GM12891 (cell line): ENCODE measurements at regions not wholly inside any gene's neighbourhood (a gene's known extent, or its start where the extent isn't known, plus 50 kb on each side); places are given as distances from the start of the nearest gene placed in this dataset.

Experiments
- POLR2A ChIP-seq: IDR thresholded peaks from 2 replicates; pipeline ENCODE4 v1.6.1; 2011; ENCODE audit warnings: low read depth, low read length, control low read depth
- POLR2AphosphoS5 ChIP-seq: IDR thresholded peaks from 2 replicates; pipeline ENCODE4 v1.6.1; 2011; ENCODE audit warnings: low read depth, low read length, control low read depth
- TAF1 ChIP-seq: IDR thresholded peaks from 2 replicates; pipeline ENCODE4 v1.6.1; 2011; ENCODE audit warnings: low read depth, low read length, control low read depth

DNA sequence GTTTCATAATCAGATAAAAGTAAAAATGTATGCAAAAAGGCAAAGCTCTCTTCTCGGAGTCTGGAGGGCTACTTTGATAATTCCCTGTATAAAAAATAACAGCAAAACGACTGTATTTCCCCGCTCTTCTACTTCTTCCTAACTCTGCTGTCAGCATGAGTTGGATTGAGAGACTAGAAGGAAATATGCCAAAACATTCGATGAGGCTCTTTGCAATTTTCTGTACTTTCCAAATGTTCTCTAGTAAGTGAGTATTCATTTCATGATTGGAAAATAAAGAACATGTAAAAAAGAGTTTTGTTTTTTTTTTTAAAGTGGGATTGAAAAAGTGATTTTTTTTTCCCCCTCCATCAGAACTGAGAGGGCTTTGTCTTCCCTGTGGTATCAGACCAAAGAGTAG is 677.5 kb downstream of the ACTL7B start:
- no peak for TF ChIP-seq TAF1
- no peak for TF ChIP-seq POLR2A
- TF ChIP-seq POLR2AphosphoS5, result no peak
